Lung (tissue), 11 donors: ENCODE measurements at regions not wholly inside any gene's neighbourhood (a gene's known extent, or its start where the extent isn't known, plus 50 kb on each side); places are given as distances from the start of the nearest gene placed in this dataset.

Experiments used
- ATAC-seq: fragments of 200-7000 bp; cut with Tn5 transposase; one replicate; pipeline ENCODE4 v1.9.1; 2020; ENCODE audit warnings: moderate number of reproducible peaks; ENCODE audit not compliant: insufficient read depth, low FRiP score
- DNase-seq, 3 donors: peaks; one replicate each; pipeline ENCODE4 v3.0.0-alpha.2; 2013 to 2017
- H3K27ac ChIP-seq, 2 donors: one replicate each; pipeline ENCODE4 v1.5.1; 2013; ENCODE audit warnings: mild to moderate bottlenecking in 2 of 2, moderate library complexity in 2 of 2, control low read depth in 1 of 2, inconsistent platforms in 1 of 2, low read depth in 1 of 2, low read length in 1 of 2
- H3K27me3 ChIP-seq, 3 donors: one replicate each; pipeline ENCODE4 v1.5.1; 2013; ENCODE audit warnings: low read length in 2 of 3; ENCODE audit not compliant: control insufficient read depth in 3 of 3, insufficient read depth in 3 of 3
- H3K36me3 ChIP-seq, 4 donors: one replicate each; pipeline ENCODE4 v1.5.1; 2013; ENCODE audit warnings: low read length in 4 of 4, mild to moderate bottlenecking in 1 of 4, moderate library complexity in 1 of 4; ENCODE audit not compliant: control insufficient read depth in 4 of 4, insufficient read depth in 4 of 4
- H3K4me1 ChIP-seq, 5 donors: one replicate each; pipeline ENCODE4 v1.5.1; 2013; ENCODE audit warnings: low read length in 5 of 5, mild to moderate bottlenecking in 2 of 5, moderate library complexity in 1 of 5; ENCODE audit not compliant: control insufficient read depth in 5 of 5, insufficient read depth in 5 of 5
- H3K4me3 ChIP-seq: one replicate; pipeline ENCODE4 v1.5.1; 2013; ENCODE audit warnings: mild to moderate bottlenecking, control low read depth, moderate library complexity
- H3K9ac ChIP-seq, 2 donors: one replicate each; pipeline ENCODE4 v1.5.1; 2013; ENCODE audit warnings: low read length in 2 of 2, control low read depth in 1 of 2; ENCODE audit not compliant: insufficient read depth in 1 of 2
- H3K9me3 ChIP-seq, 4 donors: one replicate each; pipeline ENCODE4 v1.5.1; 2013; ENCODE audit warnings: low read length in 3 of 4, mild to moderate bottlenecking in 1 of 4, moderate library complexity in 1 of 4; ENCODE audit not compliant: control insufficient read depth in 4 of 4, insufficient read depth in 3 of 4
- WGBS, 2 donors: extraction: QIAGEN DNeasy Blood & Tissue Kit; methylation state at CpG; one replicate each; pipeline ENCODE4 v1.1.7; 2013; 5-methylcytosine and 5-hydroxymethylcytosine counted together
- TF ChIP-seq, protein P1 (sequence below): IDR thresholded peaks from 2 replicates; pipeline ENCODE4 v1.5.1; 2012; ENCODE audit warnings: mild to moderate bottlenecking; ENCODE audit errors: control extremely low read depth, extremely low read depth
- donor health status: control.
- donor health status: control.
- donor health status: Bipolar disorder and iron deficiency.
- donor health status: healthy.
- donor health status: DM: yes; HTN: yes; CAD: no.

- ATAC-seq: no peak
Measured at GRCh38 chr13:57988276-57988675, 356.7 kb downstream of the PCDH17 start.

GRCh38 chr13:57991041-57991440 lies 359.5 kb downstream of the PCDH17 start:
- 77 to 85% methylated on average over 5 of the region's 5 CpGs for WGBS, 2 donors
- H3K4me3 ChIP-seq: no peak overlapping the region
- no peak for ATAC-seq

More at GRCh38 chr13:57988276-57988675, 356.7 kb downstream of the PCDH17 start:
- Histone ChIP-seq H3K4me1 (no peaks in the 10 kb centered on the region), H3K9ac (no peak overlapping the region), H3K36me3 (no peaks in the 10 kb centered on the region), H3K27ac (no peak overlapping the region), H3K27me3 (no peaks in the 10 kb centered on the region), H3K4me3 (no peak overlapping the region), H3K9me3 (no peaks in the 10 kb centered on the region)
- TF ChIP-seq, protein P1, sequence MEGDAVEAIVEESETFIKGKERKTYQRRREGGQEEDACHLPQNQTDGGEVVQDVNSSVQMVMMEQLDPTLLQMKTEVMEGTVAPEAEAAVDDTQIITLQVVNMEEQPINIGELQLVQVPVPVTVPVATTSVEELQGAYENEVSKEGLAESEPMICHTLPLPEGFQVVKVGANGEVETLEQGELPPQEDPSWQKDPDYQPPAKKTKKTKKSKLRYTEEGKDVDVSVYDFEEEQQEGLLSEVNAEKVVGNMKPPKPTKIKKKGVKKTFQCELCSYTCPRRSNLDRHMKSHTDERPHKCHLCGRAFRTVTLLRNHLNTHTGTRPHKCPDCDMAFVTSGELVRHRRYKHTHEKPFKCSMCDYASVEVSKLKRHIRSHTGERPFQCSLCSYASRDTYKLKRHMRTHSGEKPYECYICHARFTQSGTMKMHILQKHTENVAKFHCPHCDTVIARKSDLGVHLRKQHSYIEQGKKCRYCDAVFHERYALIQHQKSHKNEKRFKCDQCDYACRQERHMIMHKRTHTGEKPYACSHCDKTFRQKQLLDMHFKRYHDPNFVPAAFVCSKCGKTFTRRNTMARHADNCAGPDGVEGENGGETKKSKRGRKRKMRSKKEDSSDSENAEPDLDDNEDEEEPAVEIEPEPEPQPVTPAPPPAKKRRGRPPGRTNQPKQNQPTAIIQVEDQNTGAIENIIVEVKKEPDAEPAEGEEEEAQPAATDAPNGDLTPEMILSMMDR: no peak
- 92 to 93% methylated on average over 2 of the region's 2 CpGs for WGBS, 2 donors
- DNase-seq: no peak

GRCh38 chr13:57992416-57992815 lies 360.9 kb downstream of the PCDH17 start:
- no peak for ATAC-seq
- TF ChIP-seq, protein P1: no peak
- no peaks in the 10 kb centered on the region for H3K36me3 ChIP-seq
- no peaks in the 10 kb centered on the region for H3K27me3 ChIP-seq
- H3K4me3 ChIP-seq: no peak overlapping the region
- WGBS, 2 donors: 84 to 87% methylated on average over 1 of the region's 1 CpG
- H3K9me3 ChIP-seq: no peaks in the 10 kb centered on the region
- peaks cover 0 to 2% (median 0%) of the 10 kb centered on the region in 5 donors for H3K4me1 ChIP-seq
- no peak for DNase-seq
- no peak overlapping the region for H3K9ac ChIP-seq
- no peak overlapping the region for H3K27ac ChIP-seq

More at GRCh38 chr13:57991041-57991440, 359.5 kb downstream of the PCDH17 start:
- no peaks in the 10 kb centered on the region for H3K4me1 ChIP-seq
- no peak for DNase-seq
- H3K27ac ChIP-seq: no peak overlapping the region
- no peaks in the 10 kb centered on the region for H3K27me3 ChIP-seq
- H3K9ac ChIP-seq: no peak overlapping the region
- H3K9me3 ChIP-seq: no peaks in the 10 kb centered on the region
- TF ChIP-seq, protein P1: no peak
- H3K36me3 ChIP-seq: no peaks in the 10 kb centered on the region

DNA sequence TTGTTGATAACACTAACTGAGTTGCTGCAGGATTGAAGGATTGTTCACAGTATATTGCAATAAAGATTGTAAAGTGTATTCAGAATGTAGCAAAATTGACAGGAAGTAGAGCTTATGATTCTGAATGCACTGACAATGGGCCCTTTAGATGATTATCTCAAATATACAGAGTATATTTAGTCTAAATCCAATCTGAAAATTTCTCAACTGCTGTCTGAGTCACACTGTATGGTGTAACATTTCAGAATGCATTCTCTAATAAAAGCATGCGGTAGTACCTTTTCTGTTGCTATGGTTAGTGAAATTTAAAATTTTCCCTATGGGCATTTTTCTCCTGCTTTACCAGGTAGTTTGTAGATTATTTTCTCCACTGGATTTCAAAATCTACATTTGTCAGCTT lies 365.2 kb downstream of the PCDH17 start:
- ATAC-seq: no peak
- peaks cover 0 to 2% (median 0%) of the 10 kb centered on the region in 5 donors for H3K4me1 ChIP-seq
- no peaks in the 10 kb centered on the region for H3K27me3 ChIP-seq
- H3K9ac ChIP-seq: no peak overlapping the region
- no peaks in the 10 kb centered on the region for H3K36me3 ChIP-seq
- TF ChIP-seq, protein P1: no peak
- H3K9me3 ChIP-seq: no peaks in the 10 kb centered on the region
- H3K4me3 ChIP-seq: no peak overlapping the region
- H3K27ac ChIP-seq: no peak overlapping the region
- WGBS, 2 donors: 79 to 95% methylated on average over 1 of the region's 1 CpG
- DNase-seq: no peak
